AG04450 (cell line): ENCODE measurements at regions not wholly inside any gene's neighbourhood (a gene's known extent, or its start where the extent isn't known, plus 50 kb on each side); places are given as distances from the start of the nearest gene placed in this dataset.

ENCODE experiments used
- CTCF ChIA-PET: fragments of 300-600, 350-600 bp; formaldehyde crosslinking; extraction: SDS; loops from one replicate; lab custom pipeline; 2022; ENCODE audit warnings: antibody characterized with exemption, inconsistent platforms; lab: Charles Lee
- POLR2A ChIA-PET: fragments of 350-600 bp; formaldehyde crosslinking; extraction: SDS; loops from one replicate; lab custom pipeline; 2021; ENCODE audit warnings: antibody characterized with exemption, inconsistent platforms; lab: Yijun Ruan, JAX
- DNase-seq: peaks from one replicate; pipeline ENCODE4 v3.0.0-alpha.2; 2011; ENCODE audit warnings: low read depth, low spot score
- H3K27ac ChIP-seq: one replicate; pipeline ENCODE4 v1.5.1; 2012; ENCODE audit warnings: low read depth, low read length, control low read depth
- H3K27me3 ChIP-seq: one replicate; pipeline ENCODE4 v1.6.0; 2012; ENCODE audit warnings: low read length; ENCODE audit not compliant: control insufficient read depth, insufficient read depth
- H3K4me3 ChIP-seq: 2 replicates; pipeline ENCODE4 v1.5.1; 2011; ENCODE audit warnings: mild to moderate bottlenecking, low read depth, low read length, control low read depth
- H3K9me3 ChIP-seq: 2 replicates; pipeline ENCODE4 v1.5.1; 2012; ENCODE audit warnings: low read length; ENCODE audit not compliant: control insufficient read depth, insufficient read depth
- TF ChIP-seq, protein P1 (sequence below): IDR thresholded peaks from 2 replicates; pipeline ENCODE4 v1.5.1; 2011; ENCODE audit warnings: low read depth, low read length, control low read depth, inconsistent platforms

DNA sequence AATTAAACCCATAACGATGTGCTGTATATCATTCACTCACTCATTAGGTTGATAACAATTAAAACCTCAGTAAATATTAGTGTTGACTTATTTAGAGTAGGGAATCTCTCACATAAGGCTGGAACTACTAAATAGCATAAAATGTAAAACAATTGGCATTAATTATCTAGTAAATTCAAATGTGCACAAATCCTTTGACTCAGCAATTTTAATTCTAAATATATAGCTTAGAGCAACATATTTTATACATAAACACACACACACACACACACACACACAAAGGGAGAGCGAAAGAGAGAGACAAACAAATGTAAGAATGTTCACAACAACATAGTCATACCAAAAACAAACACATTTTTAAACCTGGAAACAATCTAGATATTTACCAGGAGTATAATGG, 443.1 kb upstream of the KCNH7 start:
- H3K27me3 ChIP-seq = no peaks in the 10 kb centered on the region
- DNase-seq = no peak
- POLR2A ChIA-PET = no interaction called here
- H3K27ac ChIP-seq = no peak overlapping the region
- TF ChIP-seq, protein P1, sequence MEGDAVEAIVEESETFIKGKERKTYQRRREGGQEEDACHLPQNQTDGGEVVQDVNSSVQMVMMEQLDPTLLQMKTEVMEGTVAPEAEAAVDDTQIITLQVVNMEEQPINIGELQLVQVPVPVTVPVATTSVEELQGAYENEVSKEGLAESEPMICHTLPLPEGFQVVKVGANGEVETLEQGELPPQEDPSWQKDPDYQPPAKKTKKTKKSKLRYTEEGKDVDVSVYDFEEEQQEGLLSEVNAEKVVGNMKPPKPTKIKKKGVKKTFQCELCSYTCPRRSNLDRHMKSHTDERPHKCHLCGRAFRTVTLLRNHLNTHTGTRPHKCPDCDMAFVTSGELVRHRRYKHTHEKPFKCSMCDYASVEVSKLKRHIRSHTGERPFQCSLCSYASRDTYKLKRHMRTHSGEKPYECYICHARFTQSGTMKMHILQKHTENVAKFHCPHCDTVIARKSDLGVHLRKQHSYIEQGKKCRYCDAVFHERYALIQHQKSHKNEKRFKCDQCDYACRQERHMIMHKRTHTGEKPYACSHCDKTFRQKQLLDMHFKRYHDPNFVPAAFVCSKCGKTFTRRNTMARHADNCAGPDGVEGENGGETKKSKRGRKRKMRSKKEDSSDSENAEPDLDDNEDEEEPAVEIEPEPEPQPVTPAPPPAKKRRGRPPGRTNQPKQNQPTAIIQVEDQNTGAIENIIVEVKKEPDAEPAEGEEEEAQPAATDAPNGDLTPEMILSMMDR = no peak
- H3K4me3 ChIP-seq = no peak overlapping the region
- CTCF ChIA-PET = no interaction called here
- H3K9me3 ChIP-seq = no peaks in the 10 kb centered on the region

DNA sequence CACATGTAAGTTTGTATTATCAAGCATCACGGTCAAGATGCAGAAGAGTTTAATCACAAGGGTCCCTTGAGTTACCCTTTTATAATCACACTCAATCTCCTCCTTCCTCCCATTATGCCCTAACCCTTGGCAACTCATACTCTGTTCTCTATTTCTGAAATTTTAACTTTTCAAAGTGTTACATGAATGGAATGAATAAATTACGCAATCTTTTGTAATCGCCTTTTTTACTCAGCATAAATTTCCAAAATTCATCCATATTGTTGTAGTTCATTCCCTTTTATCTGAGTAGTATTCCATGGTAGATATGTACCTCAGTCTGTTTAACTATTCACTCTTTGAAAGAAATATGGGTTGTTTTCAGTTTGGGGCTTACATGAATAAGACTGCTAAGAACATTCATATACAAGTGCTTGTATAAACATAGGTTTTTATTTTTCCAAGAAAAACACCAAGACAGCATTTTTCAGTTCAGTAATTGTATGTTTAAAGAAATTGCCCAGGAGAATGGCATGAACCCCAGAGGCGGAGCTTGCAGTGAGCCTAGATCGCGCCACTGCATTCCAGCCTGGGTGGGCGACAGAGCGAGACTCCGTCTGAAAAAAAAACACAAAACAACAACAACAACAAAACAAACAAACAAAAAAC, 430.9 kb upstream of the KCNH7 start:
- ChIA-PET POLR2A (no interaction called here), CTCF (interaction anchor here (0.7 kb wide), 1 partner anchor 86 kb away, joined by 3 read pairs; no protein-coding TSS in a partner anchor)
- no peak overlapping the region for H3K4me3 ChIP-seq
- no peak overlapping the region for H3K27ac ChIP-seq
- TF ChIP-seq, protein P1 = no peak
- H3K27me3 ChIP-seq = no peaks in the 10 kb centered on the region
- DNase-seq = no peak
- H3K9me3 ChIP-seq = no peaks in the 10 kb centered on the region; the same call in 1 of the 2 replicates

DNA sequence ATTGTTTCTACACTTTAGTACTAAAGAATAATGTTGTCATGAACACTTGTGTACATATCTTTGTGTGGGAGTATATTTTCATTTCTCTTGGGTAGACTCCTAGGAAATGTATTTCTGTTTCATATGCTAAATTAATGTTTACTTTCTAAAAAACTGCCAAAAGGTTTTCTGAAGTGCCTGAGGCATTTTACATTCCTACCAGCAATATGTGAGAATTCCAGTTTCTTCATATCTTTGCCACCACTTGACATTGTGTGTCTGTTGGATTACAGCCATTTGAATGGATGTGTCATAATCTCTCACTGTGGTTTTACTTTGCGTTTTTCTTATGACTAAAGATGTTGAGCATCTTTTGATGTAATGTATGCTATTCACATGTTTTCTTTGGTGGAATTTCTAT, 428.2 kb upstream of the KCNH7 start:
- H3K9me3 ChIP-seq = no peaks in the 10 kb centered on the region
- H3K27me3 ChIP-seq = no peaks in the 10 kb centered on the region
- H3K27ac ChIP-seq = no peak overlapping the region
- TF ChIP-seq, protein P1 = no peak
- ChIA-PET POLR2A (no interaction called here), CTCF (no interaction called here)
- no peak overlapping the region for H3K4me3 ChIP-seq
- peak; percentile 24 for DNase-seq

DNA sequence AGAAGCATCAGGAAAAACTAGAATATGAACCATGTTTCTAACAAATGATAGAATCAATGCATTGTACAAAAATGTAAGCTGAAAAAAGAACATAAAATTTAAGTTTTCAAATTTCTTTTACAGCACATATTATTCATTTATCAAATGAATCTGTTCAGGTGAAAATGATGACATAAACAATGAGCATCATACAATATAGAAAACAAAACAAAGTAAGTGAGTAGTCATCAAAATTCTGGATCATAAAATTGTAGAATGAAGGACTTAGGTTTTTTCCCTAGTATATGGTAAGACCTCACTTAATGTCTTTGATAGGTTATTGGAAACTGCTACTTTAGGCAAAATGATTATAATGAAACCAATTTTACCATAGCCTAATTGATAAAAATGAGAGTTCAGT, 427.0 kb upstream of the KCNH7 start:
- POLR2A ChIA-PET = no interaction called here
- Histone ChIP-seq H3K27me3 (no peaks in the 10 kb centered on the region), H3K9me3 (no peaks in the 10 kb centered on the region), H3K4me3 (no peak overlapping the region), H3K27ac (no peak overlapping the region)
- CTCF ChIA-PET = no interaction called here
- DNase-seq = no peak
- TF ChIP-seq, protein P1 = no peak

DNA sequence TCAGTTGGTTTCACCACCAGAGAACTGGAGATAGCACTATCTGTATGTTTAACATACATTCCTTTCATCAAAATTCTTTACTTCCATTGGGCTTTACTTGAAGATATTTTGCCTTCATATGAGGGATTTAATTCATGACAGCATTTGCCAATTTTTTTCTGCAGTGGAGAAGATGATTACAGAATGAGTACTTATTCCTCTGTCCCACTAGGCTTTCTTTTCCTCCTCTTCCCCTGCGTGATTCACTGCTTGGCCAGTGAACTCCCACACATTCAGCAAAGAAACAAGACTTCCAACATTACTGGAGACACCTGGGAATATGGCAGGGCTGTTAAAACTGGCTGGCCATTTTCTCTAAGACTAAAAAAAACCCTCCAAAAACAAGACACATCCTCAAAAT, 425.8 kb upstream of the KCNH7 start:
- DNase-seq = no peak
- ChIA-PET POLR2A (no interaction called here), CTCF (no interaction called here)
- no peak overlapping the region for H3K27ac ChIP-seq
- no peaks in the 10 kb centered on the region for H3K27me3 ChIP-seq
- H3K9me3 ChIP-seq = no peaks in the 10 kb centered on the region
- TF ChIP-seq, protein P1 = no peak
- no peak overlapping the region for H3K4me3 ChIP-seq
